VCaP (cell line): ENCODE measurements at regions not wholly inside any gene's neighbourhood (a gene's known extent, or its start where the extent isn't known, plus 50 kb on each side); places are given as distances from the start of the nearest gene placed in this dataset.

Experiments used
- H3K27ac ChIP-seq: fragments of 450-650 bp; 2 replicates; pipeline ENCODE4 v1.5.1; 2017
- CTCF ChIP-seq: fragments of 450-650 bp; conservative IDR thresholded peaks from 2 replicates; pipeline ENCODE4 v1.5.1; 2017; ENCODE audit warnings: mild to moderate bottlenecking, moderate library complexity

DNA sequence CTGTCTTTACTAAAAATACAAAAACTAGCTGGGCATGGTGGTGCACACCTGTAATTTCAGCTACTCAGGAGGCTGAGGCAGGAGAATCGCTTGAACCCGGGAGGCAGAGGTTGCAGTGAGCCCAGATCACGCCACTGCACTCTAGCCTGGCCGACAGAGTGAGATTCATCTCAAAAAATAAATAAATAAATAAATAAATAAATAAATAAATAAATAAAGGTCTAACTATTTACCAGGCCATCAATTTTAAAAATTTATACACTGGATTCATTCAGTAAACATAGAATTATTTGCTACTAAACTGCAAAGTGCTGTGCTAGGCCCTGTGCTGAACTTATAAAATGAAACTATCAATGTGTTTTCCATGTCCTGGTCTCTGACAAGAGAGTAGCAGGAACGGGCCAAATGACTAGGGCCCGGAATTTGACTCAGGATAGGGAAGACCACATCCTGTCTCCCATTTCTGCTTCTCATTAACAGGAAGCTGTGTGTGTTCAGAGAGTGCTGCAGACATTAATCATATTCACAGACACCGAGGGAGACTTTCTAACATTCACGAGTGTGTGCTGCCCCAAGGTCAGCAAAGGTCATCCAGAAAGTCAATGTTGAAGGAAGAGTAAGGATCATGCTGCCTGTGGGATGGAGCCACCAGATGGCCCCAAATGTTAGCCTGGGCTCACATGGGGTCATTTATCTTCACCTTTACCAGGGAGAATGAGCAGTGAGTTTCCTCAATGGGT is 95.8 kb downstream of the SPP2 start:
- TF ChIP-seq CTCF = no peak
- 0 out of 2 replicates have a peak overlapping the region, but pooled peaks have one; percentile 41 for H3K27ac ChIP-seq

- no peak overlapping the region for H3K27ac ChIP-seq
- TF ChIP-seq CTCF = no peak
Measured at GRCh38 chr2:234145511-234145910, 95.0 kb downstream of the SPP2 start.

DNA sequence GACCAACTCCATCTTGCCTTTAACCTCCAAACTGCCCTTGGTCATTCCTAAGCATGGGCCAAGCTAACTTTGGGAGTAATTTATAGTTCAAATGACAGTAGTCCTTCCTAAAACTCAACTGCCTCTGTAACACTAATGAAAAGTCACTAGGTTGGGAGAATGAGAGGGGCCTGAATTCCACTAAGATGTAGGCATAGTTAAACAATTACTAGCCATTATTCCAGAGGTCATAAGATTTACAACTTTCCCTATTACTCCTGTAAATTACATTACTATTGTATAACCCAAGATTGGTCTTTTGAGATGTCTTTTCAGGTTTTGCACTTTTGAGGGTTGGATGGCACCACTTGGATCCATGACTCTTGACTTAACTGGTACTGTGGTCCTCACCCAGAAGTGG is 94.6 kb downstream of the SPP2 start:
- no peak overlapping the region for H3K27ac ChIP-seq
- no peak for TF ChIP-seq CTCF

DNA sequence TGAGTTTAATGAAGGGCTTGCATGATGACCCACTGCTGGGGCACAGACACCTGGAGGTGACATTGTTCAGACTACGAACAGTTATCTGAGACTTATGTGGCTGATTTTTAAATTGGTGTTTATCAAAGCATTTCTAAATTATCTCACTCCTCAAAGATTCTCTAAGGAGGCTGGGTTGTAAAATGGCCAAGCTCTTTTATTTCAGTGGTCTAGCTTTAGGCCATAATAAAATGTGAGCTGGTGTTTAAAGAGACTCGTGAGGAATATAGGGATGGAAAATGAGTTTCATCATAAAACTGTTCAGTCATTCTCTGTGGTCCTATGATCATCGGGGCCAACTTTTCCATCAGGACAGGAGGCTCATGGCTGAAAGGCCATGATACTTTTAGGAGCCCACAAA is 93.4 kb downstream of the SPP2 start:
- TF ChIP-seq CTCF = no peak
- H3K27ac ChIP-seq = no peak overlapping the region

- no peak for TF ChIP-seq CTCF
- H3K27ac ChIP-seq = no peak overlapping the region
Measured at GRCh38 chr2:234142530-234142929, 92.0 kb downstream of the SPP2 start.

DNA sequence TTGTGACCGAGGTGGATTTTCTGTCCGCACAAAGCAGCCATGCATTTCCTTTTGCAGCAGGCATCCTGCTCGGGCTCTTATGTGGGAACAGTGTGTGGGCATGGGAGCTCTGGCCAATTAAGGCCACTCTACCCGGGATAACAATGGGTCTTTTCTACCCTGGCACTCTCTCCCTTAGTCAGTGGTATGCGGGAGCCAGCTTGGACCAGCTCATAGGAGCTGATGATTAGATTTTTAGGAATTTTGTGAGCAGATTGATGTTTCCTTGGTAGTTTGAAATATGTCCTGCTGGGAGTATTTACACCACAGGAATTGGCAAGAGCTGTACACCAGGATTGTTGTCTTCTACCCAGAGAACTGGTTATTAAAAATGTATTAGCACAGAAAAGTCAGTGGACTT is 89.3 kb downstream of the SPP2 start:
- no peak overlapping the region for H3K27ac ChIP-seq
- no peak for TF ChIP-seq CTCF

DNA sequence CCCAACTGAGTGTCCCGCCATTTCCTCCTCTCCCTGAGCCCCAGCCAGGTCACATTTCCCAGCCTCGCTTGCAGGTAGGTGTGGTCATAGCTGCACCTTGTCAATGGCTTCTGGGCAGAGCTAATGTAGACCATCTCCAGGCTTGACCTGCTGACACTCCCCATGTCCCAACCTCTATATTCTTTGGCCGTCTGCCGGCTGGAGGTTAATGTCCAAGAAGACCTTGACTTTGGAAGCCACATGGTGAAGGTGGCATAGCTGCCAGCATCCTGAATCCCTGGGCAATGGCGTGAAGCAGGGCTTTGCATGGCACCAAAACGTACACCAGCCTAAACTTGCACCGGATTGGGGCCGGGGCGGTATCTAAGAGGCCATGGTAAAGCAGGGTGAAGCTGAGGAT is 88.3 kb downstream of the SPP2 start:
- no peak for TF ChIP-seq CTCF
- H3K27ac ChIP-seq = no peak overlapping the region
